ENCODE measurements at regions not wholly inside any gene's neighbourhood (a gene's known extent, or its start where the extent isn't known, plus 50 kb on each side); places are given as distances from the start of the nearest gene placed in this dataset.

- TF ChIP-seq CTCF (IDR thresholded peaks at IDR 0.05) (no peak), POLR2A (IDR thresholded peaks at IDR 0.05; ENCODE audit: low read depth) (no peak), POLR2AphosphoS5 (IDR thresholded peaks at IDR 0.05) (no peak)
Measured at GRCh38 chr7:136333636-136334035, 356.5 kb upstream of the MTPN start.
